NB4 (cell line): ENCODE measurements at regions not wholly inside any gene's neighbourhood (a gene's known extent, or its start where the extent isn't known, plus 50 kb on each side); places are given as distances from the start of the nearest gene placed in this dataset.

Experiments
- POLR2A ChIP-seq: IDR thresholded peaks from 2 replicates; pipeline ENCODE4 v1.6.1; 2011; ENCODE audit warnings: mild to moderate bottlenecking; ENCODE audit not compliant: insufficient read length; ENCODE audit errors: extremely low read depth
- TF ChIP-seq, protein P1 (sequence below): IDR thresholded peaks from one replicate; pipeline ENCODE4 v1.5.1; 2012; ENCODE audit warnings: low read depth, low read length

DNA sequence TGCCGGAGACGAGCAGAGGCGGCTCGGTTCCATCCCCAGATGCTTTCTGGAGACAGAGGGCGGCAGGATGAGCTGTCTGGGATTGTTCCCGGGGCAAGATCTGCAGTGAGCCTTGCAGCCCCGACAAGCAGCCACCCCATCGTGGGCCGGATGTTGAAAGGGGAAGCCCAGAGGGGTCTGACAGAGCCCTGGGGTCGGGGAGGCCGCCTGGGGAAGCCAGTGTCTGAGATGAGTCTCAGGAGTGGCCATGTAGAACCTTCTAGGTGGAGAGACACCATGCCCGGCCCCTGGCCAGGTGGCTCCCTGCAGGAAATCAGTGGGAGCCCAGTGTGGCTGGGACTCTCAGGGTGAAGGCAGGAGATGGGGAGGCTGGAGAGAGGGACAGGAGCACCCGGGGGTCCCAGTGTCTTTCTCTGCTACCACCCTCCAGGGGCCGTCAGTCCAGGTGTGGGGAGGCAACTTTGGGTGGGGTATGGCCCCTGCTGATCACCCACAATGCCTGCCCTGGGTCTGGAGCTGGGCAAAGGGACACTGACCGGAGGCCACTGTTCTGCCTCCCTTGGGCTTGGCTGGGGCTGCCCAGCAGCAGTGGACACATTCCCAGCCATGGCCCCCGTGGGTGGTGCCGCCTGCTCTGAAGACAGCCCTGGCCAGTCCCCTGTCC lies 128.3 kb upstream of the HS6ST1 start:
- TF ChIP-seq POLR2A: no peak
- TF ChIP-seq, protein P1, sequence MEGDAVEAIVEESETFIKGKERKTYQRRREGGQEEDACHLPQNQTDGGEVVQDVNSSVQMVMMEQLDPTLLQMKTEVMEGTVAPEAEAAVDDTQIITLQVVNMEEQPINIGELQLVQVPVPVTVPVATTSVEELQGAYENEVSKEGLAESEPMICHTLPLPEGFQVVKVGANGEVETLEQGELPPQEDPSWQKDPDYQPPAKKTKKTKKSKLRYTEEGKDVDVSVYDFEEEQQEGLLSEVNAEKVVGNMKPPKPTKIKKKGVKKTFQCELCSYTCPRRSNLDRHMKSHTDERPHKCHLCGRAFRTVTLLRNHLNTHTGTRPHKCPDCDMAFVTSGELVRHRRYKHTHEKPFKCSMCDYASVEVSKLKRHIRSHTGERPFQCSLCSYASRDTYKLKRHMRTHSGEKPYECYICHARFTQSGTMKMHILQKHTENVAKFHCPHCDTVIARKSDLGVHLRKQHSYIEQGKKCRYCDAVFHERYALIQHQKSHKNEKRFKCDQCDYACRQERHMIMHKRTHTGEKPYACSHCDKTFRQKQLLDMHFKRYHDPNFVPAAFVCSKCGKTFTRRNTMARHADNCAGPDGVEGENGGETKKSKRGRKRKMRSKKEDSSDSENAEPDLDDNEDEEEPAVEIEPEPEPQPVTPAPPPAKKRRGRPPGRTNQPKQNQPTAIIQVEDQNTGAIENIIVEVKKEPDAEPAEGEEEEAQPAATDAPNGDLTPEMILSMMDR: no peak
